GM12873 (cell line): ENCODE measurements at regions not wholly inside any gene's neighbourhood (a gene's known extent, or its start where the extent isn't known, plus 50 kb on each side); places are given as distances from the start of the nearest gene placed in this dataset.

Experiments used
- CTCF ChIP-seq: IDR thresholded peaks from 2 replicates; pipeline ENCODE4 v1.5.1; 2012; ENCODE audit warnings: low read depth, mild to moderate bottlenecking, moderate library complexity, low read length, control low read depth; ENCODE audit not compliant: insufficient read depth; ENCODE audit errors: missing control alignments

- no peak for TF ChIP-seq CTCF
Measured at GRCh38 chr14:87088588-87088987, 904.4 kb downstream of the GALC start.

GRCh38 chr14:87087881-87088280 is 905.1 kb downstream of the GALC start:
- TF ChIP-seq CTCF = no peak

GRCh38 chr14:87084908-87085307 is 908.1 kb downstream of the GALC start:
- TF ChIP-seq CTCF = no peak

- TF ChIP-seq CTCF = no peak
Measured at GRCh38 chr14:87082917-87083316, 910.1 kb downstream of the GALC start.

GRCh38 chr14:87081004-87081403 is 912.0 kb downstream of the GALC start:
- no peak for TF ChIP-seq CTCF

- TF ChIP-seq CTCF = no peak
Measured at GRCh38 chr14:87080146-87080545, 912.8 kb downstream of the GALC start.

GRCh38 chr14:87079416-87079815 is 913.6 kb downstream of the GALC start:
- no peak for TF ChIP-seq CTCF

- TF ChIP-seq CTCF = no peak
Measured at GRCh38 chr14:87076922-87077321, 916.1 kb downstream of the GALC start.
